ENCODE measurements at regions not wholly inside any gene's neighbourhood (a gene's known extent, or its start where the extent isn't known, plus 50 kb on each side); places are given as distances from the start of the nearest gene placed in this dataset.

GRCh38 chr13:78341032-78341431, 262.3 kb downstream of the POU4F1 start:
- TF ChIP-seq CTCF (IDR thresholded peaks at IDR 0.05; ENCODE audit: borderline replicate concordance, insufficient read depth, low read depth, low read length) = no peak
- H3K4me3 ChIP-seq (ENCODE audit: low read depth, low read length) = no peak overlapping the region

- no peak for TF ChIP-seq CTCF (IDR thresholded peaks at IDR 0.05; ENCODE audit: borderline replicate concordance, insufficient read depth, low read depth, low read length)
- H3K4me3 ChIP-seq (ENCODE audit: low read depth, low read length) = no peak overlapping the region
Measured at GRCh38 chr13:78339927-78340326, 263.4 kb downstream of the POU4F1 start.

- H3K4me3 ChIP-seq (ENCODE audit: low read depth, low read length) = no peak overlapping the region
- TF ChIP-seq CTCF (IDR thresholded peaks at IDR 0.05; ENCODE audit: borderline replicate concordance, insufficient read depth, low read depth, low read length) = no peak
Measured at GRCh38 chr13:78334059-78334458, 269.3 kb downstream of the POU4F1 start.

- TF ChIP-seq CTCF (IDR thresholded peaks at IDR 0.05; ENCODE audit: borderline replicate concordance, insufficient read depth, low read depth, low read length) = no peak
Measured at GRCh38 chr13:78326633-78327032, 276.7 kb downstream of the POU4F1 start.

GRCh38 chr13:78325585-78325984, 277.8 kb downstream of the POU4F1 start:
- no peak overlapping the region for H3K4me3 ChIP-seq (ENCODE audit: low read depth, low read length)
- no peak for TF ChIP-seq CTCF (IDR thresholded peaks at IDR 0.05; ENCODE audit: borderline replicate concordance, insufficient read depth, low read depth, low read length)

More at GRCh38 chr13:78326633-78327032, 276.7 kb downstream of the POU4F1 start:
- no peak overlapping the region for H3K4me3 ChIP-seq (ENCODE audit: low read depth, low read length)

GRCh38 chr13:78323848-78324247, 279.5 kb downstream of the POU4F1 start:
- TF ChIP-seq CTCF (IDR thresholded peaks at IDR 0.05; ENCODE audit: borderline replicate concordance, insufficient read depth, low read depth, low read length) = no peak
- no peak overlapping the region for H3K4me3 ChIP-seq (ENCODE audit: low read depth, low read length)

- TF ChIP-seq CTCF (IDR thresholded peaks at IDR 0.05; ENCODE audit: borderline replicate concordance, insufficient read depth, low read depth, low read length) = no peak
- no peak overlapping the region for H3K4me3 ChIP-seq (ENCODE audit: low read depth, low read length)
Measured at GRCh38 chr13:78323040-78323439, 280.3 kb downstream of the POU4F1 start.
